K562 (cell line): ENCODE measurements at regions not wholly inside any gene's neighbourhood (a gene's known extent, or its start where the extent isn't known, plus 50 kb on each side); places are given as distances from the start of the nearest gene placed in this dataset.

Source experiments
- ATAC-seq: fragments of 200-7000 bp; cut with Tn5 transposase; 3 replicates; pipeline ENCODE4 v1.9.1; 2020; ENCODE audit warnings: moderate library complexity
- BruUV-seq: library from RNA; stranded (reverse); fragments of 400-500 nt; replicated peaks from 2 replicates; lab custom pipeline; 2021; lab: Mats Ljungman, UMichigan
- CTCF ChIA-PET: fragments of 300-600 bp; formaldehyde crosslinking; extraction: SDS; loops from one replicate; lab custom pipeline; 2021; ENCODE audit warnings: low intra/inter-chr PET ratio; lab: Yijun Ruan, JAX
- POLR2A ChIA-PET: fragments of 300-600, 350-650 bp; sonication (Branson Sonifier 250); formaldehyde crosslinking; extraction: SDS; loops from one replicate; lab custom pipeline; 2021; ENCODE audit warnings: antibody characterized with exemption, inconsistent platforms; lab: Yijun Ruan, JAX
- DNase-seq, 4 experiments: peaks; one replicate each; pipeline versions ENCODE4 v3.0.0 to v3.0.0-alpha.2; 2011 to 2018; ENCODE audit warnings: low spot score in 3 of 4, mixed read lengths in 3 of 4; ENCODE audit errors: extremely low read depth in 1 of 4
- FAIRE-seq: peaks from 2 replicates; lab custom pipeline; 2011; peaks lifted over from hg19 to GRCh38; lab: Jason Lieb, UNC
- H2AFZ ChIP-seq: 2 replicates; pipeline ENCODE4 v1.6.0; 2011; ENCODE audit warnings: low read depth, low read length, control low read depth, inconsistent platforms
- H3K27ac ChIP-seq: fragments of 200-600 bp; 3 replicates; pipeline ENCODE4 v1.8.0; 2011; ENCODE audit warnings: low read depth, mild to moderate bottlenecking, control low read depth, inconsistent platforms, low read length, moderate library complexity, mixed read lengths; ENCODE audit errors: extremely low read depth
- H3K27me3 ChIP-seq, 2 experiments: fragments of 300-600 bp in 1 of 2; 2 replicates in 1 of 2; 3 replicates in 1 of 2; pipeline versions ENCODE4 v1.6.0 to v1.8.0; 2011; ENCODE audit warnings: inconsistent platforms in 2 of 2, low read length in 2 of 2, mild to moderate bottlenecking in 1 of 2, mixed read lengths in 1 of 2, moderate library complexity in 1 of 2; ENCODE audit not compliant: control insufficient read depth in 2 of 2, insufficient read depth in 2 of 2
- H3K36me3 ChIP-seq: fragments of 300-600 bp; 3 replicates; pipeline ENCODE4 v1.8.0; 2011; ENCODE audit warnings: mild to moderate bottlenecking, low read length, inconsistent platforms; ENCODE audit not compliant: control insufficient read depth, insufficient read depth
- H3K4me1 ChIP-seq, 2 experiments: fragments of 200-600 bp in 1 of 2; replicated peaks in 1 of 2; 2 replicates in 1 of 2; 3 replicates in 1 of 2; pipeline versions ENCODE4 v1.5.1 to v1.8.0; 2011; ENCODE audit warnings: inconsistent platforms in 2 of 2, low read length in 2 of 2, mild to moderate bottlenecking in 1 of 2, mixed read lengths in 1 of 2, moderate library complexity in 1 of 2; ENCODE audit not compliant: control insufficient read depth in 2 of 2, insufficient read depth in 2 of 2
- H3K4me2 ChIP-seq: 2 replicates; pipeline ENCODE4 v1.6.1; 2011; ENCODE audit warnings: low read length, control low read depth, inconsistent platforms, mixed read lengths; ENCODE audit not compliant: insufficient read depth
- H3K4me3 ChIP-seq: fragments of 200-600 bp; sonication (generic), shearing (Covaris generic); 2 replicates; pipeline ENCODE4 v1.5.1; 2016; ENCODE audit warnings: control low read depth, inconsistent platforms
- H3K79me2 ChIP-seq: fragments of 200-600 bp; 3 replicates; pipeline ENCODE4 v1.8.0; 2011; ENCODE audit warnings: low read length, inconsistent platforms; ENCODE audit not compliant: control insufficient read depth, insufficient read depth
- H3K9ac ChIP-seq, 2 experiments: 2 replicates each; pipeline versions ENCODE4 v1.6.0 to v1.6.1; 2011; ENCODE audit warnings: low read depth in 2 of 2, low read length in 2 of 2, control low read depth in 1 of 2, inconsistent platforms in 1 of 2, mild to moderate bottlenecking in 1 of 2, mixed read lengths in 1 of 2; ENCODE audit not compliant: insufficient read depth in 1 of 2
- H3K9me1 ChIP-seq: one replicate; pipeline ENCODE4 v1.6.0; 2011; ENCODE audit warnings: inconsistent platforms, mild to moderate bottlenecking, low read length, moderate library complexity; ENCODE audit not compliant: control insufficient read depth, insufficient read depth
- H3K9me3 ChIP-seq: replicated peaks from 2 replicates; pipeline ENCODE4 v1.5.1; 2011; ENCODE audit warnings: low read depth, low read length, inconsistent platforms; ENCODE audit not compliant: control insufficient read depth, insufficient read depth
- H4K20me1 ChIP-seq: replicated peaks from 2 replicates; pipeline ENCODE4 v1.6.1; 2011; ENCODE audit warnings: low read length, inconsistent platforms, mixed read lengths; ENCODE audit not compliant: control insufficient read depth, insufficient read depth
- E2F5 ChIP-seq: sonication (generic); formaldehyde crosslinking; IDR thresholded peaks from 2 replicates; pipeline ENCODE4 v1.8.0; 2022; ENCODE audit warnings: mild to moderate bottlenecking, missing genetic modification reagents
- EWSR1 ChIP-seq: fragments of 450-650 bp; IDR thresholded peaks from 2 replicates; pipeline ENCODE4 v1.6.1; 2018; ENCODE audit warnings: borderline replicate concordance, mild to moderate bottlenecking, low read depth, moderate library complexity; ENCODE audit not compliant: partially characterized antibody
- MIER1 ChIP-seq: fragments of 450-650 bp; IDR thresholded peaks from 2 replicates; pipeline ENCODE4 v1.6.1; 2016; ENCODE audit warnings: antibody characterized with exemption, mild to moderate bottlenecking, low read depth
- MXD1 ChIP-seq: fragments of 250-450 bp; sonication (Bioruptor Pico); IDR thresholded peaks from 2 replicates; pipeline ENCODE4 v1.8.0; 2021; ENCODE audit warnings: borderline replicate concordance, mild to moderate bottlenecking, moderate library complexity; ENCODE audit not compliant: poor library complexity, severe bottlenecking
- NCOA1 ChIP-seq: fragments of 450-650 bp; IDR thresholded peaks from 2 replicates; pipeline ENCODE4 v1.6.1; 2016; ENCODE audit warnings: low read depth
- NCOA4 ChIP-seq: fragments of 450-650 bp; IDR thresholded peaks from 2 replicates; pipeline ENCODE4 v1.6.1; 2018; ENCODE audit warnings: mild to moderate bottlenecking; ENCODE audit not compliant: partially characterized antibody
- SAFB2 ChIP-seq: fragments of 200-400 bp; formaldehyde crosslinking; IDR thresholded peaks from 2 replicates; pipeline ENCODE4 v1.6.1; 2018; ENCODE audit warnings: borderline replicate concordance, low read length, low read depth, moderate library complexity; ENCODE audit not compliant: severe bottlenecking
- SMAD3 ChIP-seq: fragments of 450-650 bp; formaldehyde crosslinking; conservative IDR thresholded peaks from 2 replicates; pipeline ENCODE4 v1.4.0; 2020; ENCODE audit warnings: mild to moderate bottlenecking
- SMAD4 ChIP-seq: fragments of 250-450 bp; sonication (Bioruptor Pico); conservative IDR thresholded peaks from 2 replicates; pipeline ENCODE4 v1.8.0; 2021; ENCODE audit warnings: inconsistent platforms, mild to moderate bottlenecking, moderate library complexity
- TCF3 ChIP-seq: sonication (generic); formaldehyde crosslinking; IDR thresholded peaks from 2 replicates; pipeline ENCODE4 v1.4.0; 2020; ENCODE audit warnings: mild to moderate bottlenecking, missing genetic modification reagents
- XRCC3 ChIP-seq: fragments of 450-650 bp; IDR thresholded peaks from 2 replicates; pipeline ENCODE4 v1.6.1; 2017; ENCODE audit warnings: mild to moderate bottlenecking, moderate library complexity
- ZBTB9 ChIP-seq: fragments of 450-650 bp; formaldehyde crosslinking; IDR thresholded peaks from 2 replicates; pipeline ENCODE4 v1.4.0; 2020; ENCODE audit warnings: mild to moderate bottlenecking, moderate library complexity
- WGBS: fragments of 100-300 bp; shearing (Covaris generic); methylation state at CpG from one replicate; pipeline ENCODE4 v1.1.6; 2016; ENCODE audit warnings: low coverage, mixed read lengths; ENCODE audit not compliant: insufficient coverage; ENCODE audit errors: missing lambda C conversion rate; 5-methylcytosine and 5-hydroxymethylcytosine counted together
- in situ Hi-C: fragments of 300-500 bp; cut with MboI; formaldehyde crosslinking; loops from 4 replicates; pipeline ENCODE4 v1.15.0; 2018; ENCODE audit warnings: inconsistent platforms, mixed read lengths
- intact Hi-C: fragments of 100-400 bp; cut with micrococcal nuclease; formaldehyde crosslinking; loops from 2 replicates; pipeline ENCODE4 v1.14.2; 2022
- TF ChIP-seq, protein P1 (sequence below): fragments of 200-800 bp; sonication (Bioruptor generic); IDR thresholded peaks from 2 replicates; pipeline ENCODE4 v1.6.1; 2017; ENCODE audit warnings: missing genetic modification characterization, missing compliant biosample characterization

- no peak for TF ChIP-seq MXD1 (CRISPR knock-in tag)
Measured at GRCh38 chr3:101169516-101169915, 150.9 kb downstream of the IMPG2 start (continued).

DNA sequence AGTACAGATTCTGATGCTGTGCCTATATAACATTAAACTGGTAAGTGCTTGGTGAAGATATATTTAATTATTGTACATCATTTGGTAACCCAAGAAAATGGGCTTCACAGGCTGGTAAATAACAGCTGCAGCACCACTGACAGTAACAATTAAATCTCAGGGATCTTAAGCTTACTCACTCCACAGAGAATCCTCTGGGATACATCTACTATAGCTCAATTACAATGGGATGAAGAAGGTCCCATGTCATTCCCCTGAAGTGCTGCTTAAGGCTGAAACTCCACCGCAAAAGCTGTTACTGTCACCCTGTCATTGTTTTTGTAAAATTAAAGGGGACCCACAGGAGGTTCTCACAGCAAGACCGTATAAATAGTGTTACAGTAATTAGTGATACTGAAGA is 153.0 kb downstream of the IMPG2 start:
- POLR2A ChIA-PET, result interaction anchor here (1.0 kb wide), 1 partner anchor 11 kb away, joined by 3 read pairs; no protein-coding TSS in a partner anchor

More for the DNA sequence above, 153.0 kb downstream of the IMPG2 start:
- no peaks in the 10 kb centered on the region for H3K27me3 ChIP-seq
- TF ChIP-seq, protein P1, sequence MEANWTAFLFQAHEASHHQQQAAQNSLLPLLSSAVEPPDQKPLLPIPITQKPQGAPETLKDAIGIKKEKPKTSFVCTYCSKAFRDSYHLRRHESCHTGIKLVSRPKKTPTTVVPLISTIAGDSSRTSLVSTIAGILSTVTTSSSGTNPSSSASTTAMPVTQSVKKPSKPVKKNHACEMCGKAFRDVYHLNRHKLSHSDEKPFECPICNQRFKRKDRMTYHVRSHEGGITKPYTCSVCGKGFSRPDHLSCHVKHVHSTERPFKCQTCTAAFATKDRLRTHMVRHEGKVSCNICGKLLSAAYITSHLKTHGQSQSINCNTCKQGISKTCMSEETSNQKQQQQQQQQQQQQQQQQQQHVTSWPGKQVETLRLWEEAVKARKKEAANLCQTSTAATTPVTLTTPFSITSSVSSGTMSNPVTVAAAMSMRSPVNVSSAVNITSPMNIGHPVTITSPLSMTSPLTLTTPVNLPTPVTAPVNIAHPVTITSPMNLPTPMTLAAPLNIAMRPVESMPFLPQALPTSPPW, result no peak
- TF ChIP-seq SMAD4 (CRISPR knock-in tag) (no peak), E2F5 (no peak), TCF3 (CRISPR knock-in tag) (no peak), XRCC3 (no peak), NCOA4 (no peak), SAFB2 (no peak), ZBTB9 (no peak), SMAD3 (CRISPR knock-in tag) (no peak), EWSR1 (no peak), MIER1 (no peak), NCOA1 (no peak)
- TF ChIP-seq, all 486 proteins: peak for 0
- Histone ChIP-seq H3K4me3 (no peak overlapping the region), H3K36me3 (no peaks in the 10 kb centered on the region), H3K9me1 (no peaks in the 10 kb centered on the region), H3K9ac (no peak overlapping the region), H4K20me1 (no peaks in the 10 kb centered on the region), H3K4me1 (peaks cover 4 to 10% of the 10 kb centered on the region in 2 experiments; a peak in 2 of 5 replicates), H2AFZ (no peak overlapping the region), H3K9me3 (no peaks in the 10 kb centered on the region), H3K4me2 (no peak overlapping the region), H3K27ac (no peak overlapping the region), H3K79me2 (no peaks in the 10 kb centered on the region)
- no peak for FAIRE-seq
- BruUV-seq, result no TSS peak
- ATAC-seq, result no peak
- in situ Hi-C loops (no loop called here), intact Hi-C loops (no loop called here)
- WGBS, result 27% methylated on average over 2 of the region's 2 CpGs
- CTCF ChIA-PET, result no interaction called here
- DNase-seq, result no peak
